HPDE6-E6E7 (cell line): ENCODE measurements at regions not wholly inside any gene's neighbourhood (a gene's known extent, or its start where the extent isn't known, plus 50 kb on each side); places are given as distances from the start of the nearest gene placed in this dataset.

Experiments used
- DNase-seq: peaks from one replicate; pipeline ENCODE4 v3.0.0; 2011; ENCODE audit warnings: missing footprints; ENCODE audit errors: extremely low spot score

- DNase-seq = no peak
These were observed 209.7 kb downstream of the SPRY2 start for GRCh38 chr13:80131204-80131603.

- no peak for DNase-seq
These were observed 214.4 kb downstream of the SPRY2 start for GRCh38 chr13:80126389-80127068.

- DNase-seq = no peak
These were observed 217.0 kb downstream of the SPRY2 start for GRCh38 chr13:80123945-80124344.

DNA sequence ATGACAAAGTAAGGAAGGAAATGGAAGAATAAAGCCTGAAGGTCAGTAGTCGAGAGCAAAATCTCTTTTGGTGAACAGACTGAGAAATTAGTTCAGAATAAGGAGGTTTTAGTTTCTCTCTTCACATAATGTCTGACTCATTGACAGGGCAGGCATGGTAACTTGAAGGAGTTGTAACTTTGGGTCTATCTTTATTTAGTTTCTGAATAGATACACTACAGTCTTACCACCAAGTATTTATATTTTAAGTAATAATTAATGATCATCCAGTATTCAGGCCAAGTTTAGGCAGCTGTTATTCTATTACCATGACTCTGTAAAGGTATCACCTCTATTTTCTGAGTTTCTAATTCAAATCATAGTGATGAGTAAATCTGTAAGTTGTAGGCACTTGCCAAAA, 219.9 kb downstream of the SPRY2 start:
- no peak for DNase-seq

GRCh38 chr13:80118506-80118905, 222.4 kb downstream of the SPRY2 start:
- DNase-seq = no peak

DNA sequence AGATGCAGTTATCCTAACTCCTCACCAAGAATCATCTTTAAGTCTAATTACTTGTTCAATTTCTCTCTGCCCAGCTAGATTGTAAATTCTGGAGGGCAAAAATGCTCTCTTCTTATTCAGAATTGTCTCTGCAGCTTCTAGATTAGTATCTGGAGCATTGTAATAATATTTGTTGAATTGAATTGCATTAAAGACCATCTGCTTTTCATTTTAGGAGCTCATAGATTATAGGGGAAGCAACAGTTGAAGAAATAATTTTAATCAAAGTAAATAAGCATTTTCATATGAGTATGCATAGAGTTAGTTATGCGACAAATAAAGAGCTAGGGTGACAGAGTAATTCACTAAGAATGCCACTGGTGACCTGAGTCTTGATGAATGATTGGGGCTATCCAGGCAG, 222.8 kb downstream of the SPRY2 start:
- DNase-seq = no peak

- DNase-seq = no peak
These were observed 223.4 kb downstream of the SPRY2 start for GRCh38 chr13:80117515-80117914.

DNA sequence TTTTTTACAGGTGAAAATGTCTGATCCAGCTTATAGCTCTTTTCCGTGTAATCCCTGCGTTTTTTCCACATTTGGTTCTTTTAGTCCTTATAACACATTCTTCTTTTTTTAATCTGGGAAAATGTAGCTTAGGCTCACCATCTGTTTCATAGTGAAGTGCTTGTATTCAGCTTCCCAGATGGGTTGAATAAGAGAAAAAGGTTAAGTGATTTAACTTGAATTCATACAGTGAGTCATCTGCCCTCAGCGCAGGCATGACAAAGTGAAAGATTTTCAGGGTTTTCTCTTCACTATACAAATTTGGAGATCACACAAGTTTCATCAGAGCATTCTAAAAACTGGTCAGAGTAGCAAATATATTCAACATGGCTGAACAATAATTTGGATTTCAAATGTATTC, 224.8 kb downstream of the SPRY2 start:
- DNase-seq = peak; percentile 8

DNA sequence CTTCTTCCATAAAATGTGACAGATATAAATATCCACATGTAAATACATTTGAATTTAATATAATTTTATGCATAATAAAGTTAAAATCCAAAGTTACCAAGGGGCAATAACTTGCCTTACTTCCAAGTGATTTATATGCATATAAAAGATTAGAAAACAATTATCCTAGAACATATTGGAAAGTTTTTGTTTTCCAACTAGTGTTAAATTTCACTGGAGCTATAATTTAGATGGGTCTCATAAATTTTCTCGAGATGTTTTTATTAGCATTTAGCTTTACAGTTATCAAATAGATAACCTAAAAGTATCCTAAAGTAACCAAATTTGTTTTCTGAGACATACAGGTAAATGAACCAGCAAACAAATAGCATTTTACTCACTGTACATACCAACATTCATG, 225.3 kb downstream of the SPRY2 start:
- DNase-seq = no peak

- no peak for DNase-seq
These were observed 227.0 kb downstream of the SPRY2 start for GRCh38 chr13:80113714-80114454.

DNA sequence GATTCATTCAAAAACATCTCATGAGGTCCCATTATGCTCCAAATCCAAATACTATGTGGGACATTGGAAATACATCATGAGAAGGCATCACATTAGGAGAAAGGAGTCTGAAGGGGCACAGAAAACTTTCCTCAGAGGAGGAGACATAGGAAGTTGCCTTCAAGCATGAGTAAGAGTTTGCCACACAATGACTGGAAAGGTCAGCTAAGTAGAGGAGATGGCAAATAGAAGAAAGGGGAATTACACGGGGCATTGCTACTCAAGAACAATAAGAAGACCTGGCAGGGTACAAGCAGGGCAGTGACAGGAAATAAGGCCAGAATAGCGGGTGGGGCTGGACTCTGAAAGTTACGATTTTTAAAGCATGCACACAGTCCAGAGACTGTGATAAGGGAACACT, 231.6 kb downstream of the SPRY2 start:
- DNase-seq = no peak

DNA sequence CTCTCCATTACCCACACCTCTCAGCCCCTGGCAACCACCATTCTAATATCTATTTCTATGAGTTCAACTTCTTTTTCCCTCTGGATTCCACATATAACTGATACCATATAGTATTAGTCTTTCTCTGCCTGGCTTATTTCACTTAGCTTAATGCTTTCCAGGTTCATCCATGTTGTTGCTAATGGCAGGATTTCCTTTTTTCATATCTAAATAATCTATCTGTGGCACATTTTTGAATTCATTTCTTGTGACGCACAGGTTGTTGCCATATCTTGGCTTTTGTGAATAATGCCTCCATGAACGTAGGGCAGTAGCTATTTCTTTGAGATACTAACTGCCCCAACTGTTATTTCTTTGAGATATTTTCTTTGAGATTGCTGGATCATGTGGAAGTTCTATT, 235.6 kb downstream of the SPRY2 start:
- no peak for DNase-seq

GRCh38 chr13:80101040-80101439, 239.9 kb downstream of the SPRY2 start:
- DNase-seq = no peak

DNA sequence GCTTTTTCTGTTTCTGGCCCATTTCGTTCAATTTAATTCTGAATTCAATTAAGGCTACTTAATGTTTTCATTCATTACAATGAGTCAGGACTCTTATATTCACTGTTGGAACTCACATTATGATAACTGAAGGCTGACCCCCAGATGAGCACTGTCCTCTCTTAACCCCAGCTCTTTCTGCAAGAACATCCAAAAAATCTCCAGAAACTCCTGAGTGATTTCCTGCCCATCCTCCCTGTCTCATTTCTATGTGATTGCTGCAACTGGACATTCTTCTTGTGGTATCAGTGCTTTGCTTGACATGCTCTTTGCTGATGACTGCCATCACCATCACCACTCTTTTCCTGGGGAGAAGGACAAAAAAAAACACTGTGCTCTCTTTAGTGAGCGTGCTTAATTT, 240.3 kb downstream of the SPRY2 start:
- DNase-seq = no peak

DNA sequence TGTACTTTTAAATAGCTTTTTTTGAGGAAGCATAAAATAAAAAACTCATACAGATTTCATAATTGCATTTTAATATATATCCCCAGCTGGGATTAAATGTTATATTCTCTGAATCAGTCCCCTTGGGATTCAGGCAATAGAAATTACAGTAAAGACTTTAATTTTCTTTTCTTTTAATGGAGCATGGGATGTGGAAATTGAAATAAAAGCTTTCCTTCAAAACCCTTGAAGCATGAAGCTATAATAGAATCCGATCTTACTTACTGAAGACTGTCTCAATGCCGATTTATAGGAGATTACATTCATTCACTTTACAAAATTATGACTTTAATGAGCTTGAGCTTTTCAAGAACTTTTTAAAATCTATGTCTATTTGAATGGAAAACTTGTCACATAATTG, 243.4 kb downstream of the SPRY2 start:
- no peak for DNase-seq

GRCh38 chr13:80096383-80096782, 244.5 kb downstream of the SPRY2 start:
- DNase-seq = no peak

DNA sequence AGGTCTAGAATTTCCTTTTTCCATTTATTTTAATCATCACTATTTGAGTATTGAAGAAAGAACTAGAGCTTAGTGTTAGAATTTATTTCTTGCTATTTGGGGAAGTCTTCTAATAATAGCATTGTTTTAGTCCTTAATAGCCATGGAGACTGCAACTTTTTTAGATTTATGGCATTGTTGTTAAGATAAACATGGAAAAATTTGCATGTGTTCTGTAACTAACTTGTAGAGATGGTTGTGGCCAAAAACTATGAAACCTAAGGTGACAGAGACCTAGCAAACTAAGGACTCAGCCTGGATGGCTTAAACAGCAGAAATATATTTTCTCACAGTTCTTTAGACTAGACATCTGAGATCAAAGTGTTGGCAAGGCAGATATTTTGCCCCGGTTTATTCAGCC, 246.4 kb downstream of the SPRY2 start:
- no peak for DNase-seq

DNA sequence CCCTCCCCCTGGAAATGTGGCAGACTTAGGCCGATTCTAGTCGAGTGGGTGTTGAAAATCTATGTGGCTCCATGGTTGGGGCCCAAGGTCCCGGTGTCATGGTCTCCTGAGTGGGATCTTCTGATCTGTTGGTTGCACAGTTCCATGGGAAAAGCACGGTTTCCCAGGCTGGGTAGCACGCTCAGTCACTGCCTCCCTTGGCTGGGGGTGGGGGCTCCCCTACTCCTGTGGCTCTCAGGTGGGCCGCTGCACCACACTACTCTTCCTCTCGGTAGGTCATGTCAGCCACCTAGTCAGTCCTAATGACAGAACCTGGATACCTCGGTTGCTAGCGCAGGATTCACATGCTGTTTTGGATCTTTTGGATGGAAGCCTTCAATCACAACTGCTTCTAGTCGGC, 247.0 kb downstream of the SPRY2 start:
- DNase-seq = no peak

DNA sequence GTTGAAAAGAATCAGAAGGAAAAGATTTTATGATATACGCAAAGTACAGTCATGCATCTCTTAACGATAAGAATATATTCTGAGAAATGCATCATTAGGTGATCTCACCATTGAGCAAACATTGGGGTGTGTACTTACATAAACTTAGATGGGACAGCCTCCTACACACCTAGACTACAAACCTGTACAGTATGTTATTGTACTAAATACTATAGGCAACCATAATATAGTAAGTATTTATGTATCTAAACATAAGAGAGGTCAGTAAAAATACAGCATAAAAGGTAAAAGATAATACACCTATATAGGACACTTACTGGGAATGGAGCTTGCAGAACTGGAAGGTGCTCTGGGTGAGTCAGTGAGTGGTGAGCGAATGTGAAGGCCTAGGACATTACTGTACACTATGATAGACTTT, 254.6 kb downstream of the SPRY2 start:
- peak; percentile 15 for DNase-seq

DNA sequence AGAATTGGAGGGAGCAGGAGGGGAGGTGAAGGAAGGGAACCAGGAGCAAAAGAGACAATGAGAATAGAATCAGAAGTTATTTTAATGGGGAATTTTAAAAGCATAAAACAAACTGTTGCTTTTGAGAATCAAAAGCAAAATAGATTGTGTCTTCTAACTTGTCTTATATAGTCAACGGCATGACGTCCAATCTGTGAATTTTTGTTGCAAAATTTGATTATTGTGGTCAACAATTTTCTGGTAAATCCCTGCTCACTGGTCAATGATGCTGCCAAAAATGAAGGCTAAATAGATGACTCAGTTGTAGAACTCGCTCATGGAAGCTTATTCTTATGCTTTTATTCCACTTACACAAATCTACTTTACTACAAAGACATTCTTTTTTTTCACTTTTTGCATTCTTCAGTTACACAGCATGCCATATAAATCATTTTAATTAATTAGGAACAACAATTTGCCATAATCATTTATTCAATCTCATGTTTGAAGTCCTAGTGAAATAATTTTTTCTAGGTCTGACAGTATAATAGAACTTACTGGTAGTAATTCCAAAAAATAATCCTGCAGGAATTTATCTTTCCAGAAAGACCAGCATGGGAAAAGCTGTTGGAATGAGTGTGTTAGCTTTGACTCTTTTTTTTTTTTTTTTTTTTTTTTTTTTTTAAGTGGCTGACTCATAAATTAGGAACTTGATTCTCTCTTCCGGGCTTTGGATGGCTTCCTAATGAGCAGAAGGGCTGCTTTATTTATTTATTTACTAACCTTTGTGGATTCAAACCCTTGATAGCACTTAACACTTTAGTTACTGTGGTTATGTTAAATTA, 256.9 kb downstream of the SPRY2 start:
- no peak for DNase-seq

DNA sequence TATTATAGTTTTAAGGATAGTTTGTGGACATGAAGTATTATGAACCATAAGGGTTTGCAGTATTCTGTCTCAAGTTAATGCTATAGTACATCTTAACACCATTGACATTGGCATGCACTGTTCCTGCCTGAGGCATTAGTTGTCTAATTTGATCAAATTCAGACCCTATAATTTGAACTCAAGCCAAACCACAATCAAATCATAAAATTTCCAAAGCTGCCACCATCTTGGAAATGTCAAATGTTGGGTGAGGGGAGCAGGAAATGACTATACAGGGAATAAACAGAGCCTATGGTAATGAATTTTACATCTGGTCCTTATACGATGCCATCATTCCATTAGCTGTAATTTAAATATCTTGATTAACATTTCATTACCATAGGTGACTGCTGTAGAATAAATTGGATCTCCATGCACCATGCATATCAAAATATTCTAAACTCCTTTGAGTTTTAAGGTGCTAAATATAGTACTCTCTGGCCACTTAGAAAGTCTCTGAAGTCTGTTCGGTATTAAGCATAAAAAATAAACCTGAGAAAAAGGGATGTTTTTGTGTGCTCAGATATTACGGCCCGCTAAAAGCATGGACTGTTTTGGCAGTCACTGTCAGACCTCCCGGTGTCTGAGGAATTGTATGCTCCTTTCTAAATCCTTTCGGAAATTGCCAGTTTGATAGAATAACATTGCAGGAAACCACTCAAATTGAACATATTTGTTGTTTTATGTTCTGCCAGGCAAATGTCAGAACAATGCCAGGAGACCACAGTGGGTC, 257.7 kb downstream of the SPRY2 start:
- DNase-seq = no peak
